ENCODE measurements at regions not wholly inside any gene's neighbourhood (a gene's known extent, or its start where the extent isn't known, plus 50 kb on each side); places are given as distances from the start of the nearest gene placed in this dataset.
A peak's percentile ranks its signal among the peaks of the same experiment; 100 is the strongest.

GRCh38 chrX:121987163-121987562 lies 939.8 kb downstream of the GLUD2 start:
- no peak for FAIRE-seq

GRCh38 chrX:121987835-121988234 lies 940.4 kb downstream of the GLUD2 start:
- Histone ChIP-seq H3K4me3 (ENCODE audit: low read depth, low read length) (no peak overlapping the region), H3K36me3 (ENCODE audit: control insufficient read depth, insufficient read depth, low read length) (no peaks in the 10 kb centered on the region), H3K27me3 (ENCODE audit: control insufficient read depth, insufficient read depth, low read length) (no peaks in the 10 kb centered on the region)
- DNase-seq (ENCODE audit: low read depth) (no peak), FAIRE-seq (no peak)
- TF ChIP-seq CTCF (IDR thresholded peaks at IDR 0.05; ENCODE audit: insufficient read depth, low read length, severe bottlenecking): no peak

More at GRCh38 chrX:121987163-121987562, 939.8 kb downstream of the GLUD2 start:
- no peak for TF ChIP-seq CTCF (IDR thresholded peaks at IDR 0.05; ENCODE audit: insufficient read depth, low read length, severe bottlenecking)
- Histone ChIP-seq H3K4me3 (ENCODE audit: low read depth, low read length) (no peak overlapping the region), H3K36me3 (ENCODE audit: control insufficient read depth, insufficient read depth, low read length) (no peaks in the 10 kb centered on the region), H3K27me3 (ENCODE audit: control insufficient read depth, insufficient read depth, low read length) (no peaks in the 10 kb centered on the region)
- peak; percentile 7 for DNase-seq (ENCODE audit: low read depth)

- TF ChIP-seq CTCF (IDR thresholded peaks at IDR 0.05; ENCODE audit: insufficient read depth, low read length, severe bottlenecking): no peak
- no peak for FAIRE-seq
- Histone ChIP-seq H3K4me3 (ENCODE audit: low read depth, low read length) (no peak overlapping the region), H3K36me3 (ENCODE audit: control insufficient read depth, insufficient read depth, low read length) (no peaks in the 10 kb centered on the region), H3K27me3 (ENCODE audit: control insufficient read depth, insufficient read depth, low read length) (no peaks in the 10 kb centered on the region)
- DNase-seq (ENCODE audit: low read depth): no peak
Observed at GRCh38 chrX:122004127-122004526, 956.7 kb downstream of the GLUD2 start.

- Histone ChIP-seq H3K27me3 (ENCODE audit: control insufficient read depth, insufficient read depth, low read length) (no peaks in the 10 kb centered on the region), H3K36me3 (ENCODE audit: control insufficient read depth, insufficient read depth, low read length) (no peaks in the 10 kb centered on the region), H3K4me3 (ENCODE audit: low read depth, low read length) (no peak overlapping the region)
- DNase-seq (ENCODE audit: low read depth) (no peak), FAIRE-seq (no peak)
- TF ChIP-seq CTCF (IDR thresholded peaks at IDR 0.05; ENCODE audit: insufficient read depth, low read length, severe bottlenecking): no peak
Observed at GRCh38 chrX:122026665-122027064, 979.3 kb downstream of the GLUD2 start.

GRCh38 chrX:122046226-122046625 lies 998.8 kb downstream of the GLUD2 start:
- DNase-seq (ENCODE audit: low read depth): peak; percentile 3
- TF ChIP-seq CTCF (IDR thresholded peaks at IDR 0.05; ENCODE audit: insufficient read depth, low read length, severe bottlenecking): no peak
- FAIRE-seq: no peak
- H3K4me3 ChIP-seq (ENCODE audit: low read depth, low read length): no peak overlapping the region
- H3K27me3 ChIP-seq (ENCODE audit: control insufficient read depth, insufficient read depth, low read length): no peaks in the 10 kb centered on the region
- no peaks in the 10 kb centered on the region for H3K36me3 ChIP-seq (ENCODE audit: control insufficient read depth, insufficient read depth, low read length)

- FAIRE-seq: no peak
- TF ChIP-seq CTCF (IDR thresholded peaks at IDR 0.05; ENCODE audit: insufficient read depth, low read length, severe bottlenecking): no peak
- no peaks in the 10 kb centered on the region for H3K27me3 ChIP-seq (ENCODE audit: control insufficient read depth, insufficient read depth, low read length)
- H3K4me3 ChIP-seq (ENCODE audit: low read depth, low read length): no peak overlapping the region
- no peak for DNase-seq (ENCODE audit: low read depth)
- H3K36me3 ChIP-seq (ENCODE audit: control insufficient read depth, insufficient read depth, low read length): no peaks in the 10 kb centered on the region
Observed at GRCh38 chrX:122046815-122047214, 999.4 kb downstream of the GLUD2 start.
